GM19351 (cell line): ENCODE measurements at regions not wholly inside any gene's neighbourhood (a gene's known extent, or its start where the extent isn't known, plus 50 kb on each side); places are given as distances from the start of the nearest gene placed in this dataset.
"Not testable (repeated sequence)": the region's sequence is repeated elsewhere in the genome, so short reads cannot be mapped to it uniquely, and the experiment has no call there.

Source experiments
- ATAC-seq: cut with Tn5 transposase; IDR thresholded peaks from one replicate; pipeline ENCODE4 v1.9.1; 2021; ENCODE audit warnings: mild to moderate bottlenecking, moderate library complexity; ENCODE audit not compliant: unreplicated experiment

- no peak for ATAC-seq
Observed at GRCh38 chr21:19490481-19490880, 1086.9 kb upstream of the TMPRSS15 start.

GRCh38 chr21:19493437-19494241 lies 1090.1 kb upstream of the TMPRSS15 start:
- ATAC-seq = not testable (repeated sequence)

- ATAC-seq = no peak
Observed at GRCh38 chr21:19501115-19501514, 1097.5 kb upstream of the TMPRSS15 start.

GRCh38 chr21:19507682-19508260 lies 1104.2 kb upstream of the TMPRSS15 start:
- no peak for ATAC-seq

GRCh38 chr21:19508442-19508841 lies 1104.9 kb upstream of the TMPRSS15 start:
- no peak for ATAC-seq

- no peak for ATAC-seq
Observed at GRCh38 chr21:19508844-19509243, 1105.3 kb upstream of the TMPRSS15 start.

GRCh38 chr21:19510057-19510456 lies 1106.5 kb upstream of the TMPRSS15 start:
- ATAC-seq = no peak

- ATAC-seq = no peak
Observed at GRCh38 chr21:19510653-19511052, 1107.1 kb upstream of the TMPRSS15 start.

GRCh38 chr21:19522381-19522780 lies 1118.8 kb upstream of the TMPRSS15 start:
- no peak for ATAC-seq

GRCh38 chr21:19523061-19523460 lies 1119.5 kb upstream of the TMPRSS15 start:
- no peak for ATAC-seq

- no peak for ATAC-seq
Observed at GRCh38 chr21:19523746-19524145, 1120.2 kb upstream of the TMPRSS15 start.

- ATAC-seq = no peak
Observed at GRCh38 chr21:19529031-19529430, 1125.4 kb upstream of the TMPRSS15 start.

GRCh38 chr21:19535356-19535755 lies 1131.8 kb upstream of the TMPRSS15 start:
- ATAC-seq = no peak

GRCh38 chr21:19537116-19537515 lies 1133.5 kb upstream of the TMPRSS15 start:
- ATAC-seq = no peak

GRCh38 chr21:19540287-19540686 lies 1136.7 kb upstream of the TMPRSS15 start:
- no peak for ATAC-seq

- no peak for ATAC-seq
Observed at GRCh38 chr21:19541602-19542001, 1138.0 kb upstream of the TMPRSS15 start.

GRCh38 chr21:19544493-19544892 lies 1140.9 kb upstream of the TMPRSS15 start:
- not testable (repeated sequence) for ATAC-seq

- ATAC-seq = no peak
Observed at GRCh38 chr21:19547951-19548840, 1144.6 kb upstream of the TMPRSS15 start.

GRCh38 chr21:19553919-19554615 lies 1150.5 kb upstream of the TMPRSS15 start:
- no peak for ATAC-seq

GRCh38 chr21:19557046-19557445 lies 1153.5 kb upstream of the TMPRSS15 start:
- no peak for ATAC-seq

GRCh38 chr21:19557488-19557887 lies 1153.9 kb upstream of the TMPRSS15 start:
- ATAC-seq = no peak
